Limb (tissue), 2 donors: ENCODE measurements at regions not wholly inside any gene's neighbourhood (a gene's known extent, or its start where the extent isn't known, plus 50 kb on each side); places are given as distances from the start of the nearest gene placed in this dataset.
A peak's percentile ranks its signal among the peaks of the same experiment; 100 is the strongest.

Source experiments
- DNase-seq, 2 donors: peaks; one replicate each; pipeline ENCODE4 v3.0.0-alpha.2; 2016; ENCODE audit errors: extremely low spot score in 2 of 2

DNA sequence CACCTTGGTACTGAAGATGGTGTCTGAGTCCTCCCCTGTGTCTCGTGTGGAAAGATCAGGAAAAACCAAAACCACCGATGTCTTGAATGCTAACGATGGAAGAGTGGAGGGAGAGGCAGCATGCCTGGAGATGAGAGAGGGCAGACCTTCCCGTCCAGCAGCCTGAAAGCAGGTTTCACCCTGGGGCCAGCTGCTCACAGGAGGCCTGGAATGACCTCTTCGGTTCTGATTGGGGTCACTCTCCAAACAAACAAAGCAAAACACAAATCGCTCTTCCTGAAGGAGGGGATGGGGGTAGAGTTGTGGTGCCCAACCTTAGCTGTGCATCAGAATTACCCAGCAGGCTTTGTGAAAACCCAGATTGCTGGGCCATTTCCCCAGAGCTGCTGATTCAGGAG lies 142.3 kb upstream of the SOX1 start:
- peak in 1 of 2 donors; percentile 14 for DNase-seq

DNA sequence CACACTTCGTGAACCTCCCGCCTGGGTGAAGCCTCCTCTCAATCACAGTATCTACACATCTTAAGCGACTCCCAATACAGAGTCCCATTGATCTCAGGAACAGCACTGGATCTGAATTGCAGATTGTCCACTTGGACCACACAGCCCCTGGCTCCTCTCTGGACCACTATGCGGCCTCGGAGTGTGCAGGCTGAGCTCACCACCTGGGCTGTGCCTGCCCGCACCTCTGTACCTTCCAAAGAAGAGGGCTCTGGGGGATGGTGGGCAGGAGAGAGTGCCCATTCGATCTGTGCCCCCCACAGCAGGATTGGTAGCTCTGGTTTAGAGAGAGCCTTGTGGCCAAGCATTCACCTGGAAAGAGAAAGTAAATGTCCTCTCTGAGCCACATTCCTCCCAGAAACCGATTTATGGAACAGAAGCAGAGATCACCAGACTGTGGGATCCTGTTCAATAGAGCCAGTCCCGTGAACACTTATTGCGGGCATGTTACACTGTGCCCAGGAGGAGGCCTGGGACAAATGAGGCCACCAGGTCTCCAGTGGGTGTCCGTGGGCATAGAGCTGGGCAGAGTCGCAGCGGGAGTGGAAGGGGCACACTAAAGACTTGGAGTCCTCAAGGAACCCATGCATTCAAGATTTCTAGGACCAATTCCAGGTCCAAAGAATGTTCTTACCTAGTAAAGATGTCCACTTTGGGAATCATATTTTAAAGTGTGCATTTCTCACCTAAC lies 141.6 kb upstream of the SOX1 start:
- peak in 1 of 2 donors; percentile 7 for DNase-seq

DNA sequence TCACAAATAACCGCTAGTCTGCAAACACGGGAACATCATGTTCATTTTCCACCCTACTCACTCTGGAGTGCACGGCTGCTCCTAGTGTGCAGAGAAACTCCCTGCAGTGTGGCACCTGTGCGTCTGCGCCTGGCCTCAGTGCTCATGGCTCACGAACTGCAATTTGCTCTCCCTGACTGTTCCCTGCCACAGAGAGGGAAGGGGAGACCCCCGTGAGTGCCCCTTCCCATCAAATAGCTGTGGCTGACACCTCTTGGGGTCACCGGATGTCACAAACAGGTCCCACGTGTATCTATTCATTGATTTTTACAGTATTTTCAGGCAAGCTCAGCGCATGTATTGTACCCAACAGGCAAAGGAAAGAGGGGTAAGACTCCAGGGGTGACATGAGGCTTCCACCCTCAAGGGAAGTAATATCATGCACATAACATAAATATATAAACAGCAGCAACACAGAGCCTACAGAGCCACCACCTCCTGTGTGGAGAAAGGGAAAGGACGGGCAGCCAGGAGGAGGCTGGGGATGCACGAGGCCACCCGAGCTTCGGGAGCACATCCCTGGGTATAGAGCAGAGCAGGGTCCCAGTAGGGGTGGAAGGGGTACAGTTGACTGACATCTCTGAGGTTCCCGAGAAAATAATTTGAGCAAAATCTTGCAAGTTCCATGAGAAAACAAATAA lies 140.3 kb upstream of the SOX1 start:
- DNase-seq: peak in 1 of 2 donors; percentile 16

DNA sequence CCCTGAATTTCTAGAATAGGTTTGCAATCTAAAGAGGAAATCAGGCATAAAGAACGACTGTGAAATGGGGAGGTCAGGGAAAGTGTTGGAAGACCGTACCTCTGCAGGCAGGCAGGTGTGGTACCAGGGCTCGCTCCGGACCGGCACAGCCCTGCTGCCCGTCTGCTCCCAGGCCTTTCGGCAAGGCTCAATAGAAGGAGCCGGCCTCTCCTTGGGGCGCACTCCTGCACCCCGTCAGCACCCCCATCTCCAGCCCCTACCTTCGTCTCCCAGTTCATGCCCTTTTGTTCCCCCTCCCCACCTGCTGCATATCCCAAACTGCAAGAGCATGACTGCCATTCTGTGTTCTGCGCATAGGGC lies 139.8 kb upstream of the SOX1 start:
- DNase-seq: peak in 1 of 2 donors; percentile 9

DNA sequence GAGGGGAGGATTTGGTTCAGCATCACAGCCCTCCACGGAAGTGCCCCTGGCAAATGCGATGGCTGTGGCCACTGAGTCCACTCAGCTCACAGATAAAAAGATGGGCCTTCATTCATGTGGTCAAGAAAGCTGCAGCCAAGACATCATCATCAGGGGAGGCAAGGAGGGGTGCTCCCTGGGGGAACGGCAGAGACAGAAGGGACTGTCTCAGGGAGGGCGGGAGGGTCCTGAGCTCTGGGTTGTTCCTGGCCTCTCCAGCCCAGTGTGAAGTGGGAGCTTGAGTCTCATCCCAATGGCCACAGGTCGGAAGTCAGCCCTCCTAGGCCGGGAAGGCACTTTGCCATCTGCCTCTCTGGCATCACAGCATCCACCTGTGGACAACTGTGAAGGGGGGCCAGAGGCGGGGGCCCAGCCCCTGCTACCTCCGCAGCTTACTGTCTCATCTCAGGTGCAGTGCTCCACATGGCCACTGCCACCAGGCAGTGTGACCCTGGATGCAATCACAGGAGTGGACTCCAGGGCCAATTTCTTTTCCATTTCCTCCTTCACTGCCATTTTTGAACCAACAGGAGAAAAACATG lies 137.8 kb upstream of the SOX1 start:
- peak in 1 of 2 donors; percentile 15 for DNase-seq

DNA sequence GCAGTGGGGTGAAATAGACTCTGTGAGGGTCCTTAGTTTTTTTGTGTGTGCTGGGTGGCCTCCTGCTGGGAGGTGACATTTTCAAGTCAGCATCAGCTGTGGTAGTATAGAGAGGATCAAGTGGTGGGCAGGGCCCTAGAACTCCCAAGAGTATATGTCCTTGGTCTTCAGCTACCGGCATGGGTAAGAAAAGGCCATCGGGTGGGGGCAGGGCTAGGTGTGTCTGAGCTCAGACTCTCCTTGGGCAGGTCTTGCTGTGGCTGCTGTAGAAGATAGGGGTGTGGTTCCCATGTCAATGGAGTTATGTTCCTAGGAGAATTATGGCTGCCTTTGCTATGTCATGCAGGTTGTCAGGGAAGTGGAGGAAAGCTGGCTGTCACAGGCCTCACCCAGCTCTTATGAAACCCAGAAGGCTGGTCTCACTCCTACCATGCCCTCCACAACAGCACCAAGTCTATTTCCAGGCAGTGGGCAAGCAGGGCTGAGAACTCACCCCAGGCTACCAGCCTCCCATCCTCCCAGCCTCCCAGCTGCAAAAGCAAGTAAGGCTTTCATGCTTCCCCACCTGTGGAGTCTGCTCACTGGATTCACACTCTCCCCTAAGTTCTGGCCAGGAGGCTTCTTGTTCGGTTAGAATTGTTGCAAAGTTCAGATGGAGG lies 130.6 kb upstream of the SOX1 start:
- DNase-seq: no peak

DNA sequence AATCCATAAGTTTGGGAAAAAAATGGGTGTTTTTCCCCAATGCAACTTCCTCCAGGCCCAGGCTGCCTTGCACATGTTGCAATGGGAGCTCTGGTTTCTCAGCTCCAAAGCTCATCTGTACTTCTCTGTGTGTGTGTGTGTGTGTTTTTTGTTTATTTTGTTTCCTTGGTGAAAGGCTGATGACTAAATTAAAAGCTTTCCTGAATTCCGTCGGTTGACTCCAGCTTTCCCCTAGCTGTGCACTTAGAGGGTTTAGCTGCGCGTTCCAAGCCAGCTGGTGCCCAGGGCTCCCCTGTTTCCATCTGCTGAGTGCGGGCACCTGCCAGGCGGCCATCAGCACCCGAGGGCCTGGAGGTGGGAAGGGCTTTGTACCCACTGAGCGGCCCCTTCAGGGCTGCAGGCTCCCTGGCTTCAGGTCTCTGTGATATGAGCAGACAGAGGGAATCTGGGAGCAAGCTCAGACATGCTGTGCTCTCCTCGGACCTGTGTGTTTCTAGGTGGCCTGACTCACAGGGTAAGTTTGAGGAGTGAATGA lies 129.1 kb upstream of the SOX1 start:
- DNase-seq: peak; percentile 20 to 33

DNA sequence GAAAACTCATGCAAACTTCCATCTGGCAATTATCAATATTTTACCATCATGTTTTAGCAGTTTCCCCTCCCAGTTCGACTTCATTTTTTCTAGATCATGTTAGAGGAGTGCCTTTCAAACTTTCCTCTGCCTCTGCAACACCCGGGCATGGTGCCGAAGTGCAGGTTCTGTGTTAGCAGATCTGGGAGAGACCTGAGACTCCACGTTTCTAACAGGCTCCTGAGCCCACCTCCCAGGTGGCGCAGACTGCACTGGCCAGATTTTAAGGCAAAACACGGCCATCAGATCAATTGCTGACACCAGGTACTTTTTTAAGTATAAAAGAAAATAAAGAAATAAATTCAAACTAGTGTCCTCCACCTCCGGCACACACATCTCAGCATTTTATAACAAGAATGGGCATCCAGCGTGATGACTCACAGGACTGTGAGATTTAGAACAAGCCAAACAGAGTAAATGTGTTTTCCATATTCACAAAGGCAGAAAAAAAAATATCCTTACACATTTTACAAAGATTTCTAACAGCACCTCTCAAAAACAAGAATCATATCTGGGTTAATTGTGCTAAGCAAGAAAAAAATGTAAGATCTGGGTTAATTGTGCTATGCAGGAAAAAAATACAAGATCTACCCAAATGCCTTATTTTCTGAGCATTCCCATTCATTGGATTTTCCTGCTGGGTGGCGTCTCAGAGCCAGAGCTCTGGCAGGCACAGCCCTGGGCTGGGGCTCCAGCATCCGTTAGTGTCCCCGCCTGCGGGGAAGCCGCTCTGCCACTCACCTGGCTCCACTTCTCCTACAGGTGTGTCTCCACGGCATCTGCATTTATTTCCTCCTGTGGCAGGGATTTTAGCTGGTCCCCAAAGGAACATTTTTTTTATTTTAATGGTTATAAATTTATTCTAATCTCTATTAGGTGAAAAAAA lies 127.9 kb upstream of the SOX1 start:
- DNase-seq: no peak

DNA sequence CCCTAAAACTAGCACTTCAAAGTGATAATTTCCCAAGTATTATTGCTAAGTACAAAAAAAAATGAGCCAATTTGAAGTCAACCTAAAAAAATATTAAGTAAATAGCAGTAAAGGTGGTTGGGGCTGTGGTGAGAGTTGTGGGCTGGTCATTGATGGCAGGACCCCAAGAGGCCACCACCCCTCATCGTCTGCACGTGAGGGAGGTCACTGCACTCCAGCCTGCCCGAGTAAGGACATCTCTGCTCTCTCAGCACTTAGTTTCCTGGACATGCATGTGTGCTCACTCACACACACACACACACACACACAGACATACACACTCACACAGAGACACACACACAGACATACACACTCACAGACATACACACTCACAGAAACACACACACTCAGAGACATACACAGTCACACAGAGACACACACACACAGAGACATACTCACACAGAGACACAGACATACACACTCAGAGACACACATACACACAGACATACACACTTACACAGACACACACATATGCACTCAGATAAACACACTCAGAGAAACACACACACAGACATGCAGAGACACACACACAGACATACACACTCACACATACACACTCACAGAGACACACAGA lies 127.2 kb upstream of the SOX1 start:
- DNase-seq: no peak

DNA sequence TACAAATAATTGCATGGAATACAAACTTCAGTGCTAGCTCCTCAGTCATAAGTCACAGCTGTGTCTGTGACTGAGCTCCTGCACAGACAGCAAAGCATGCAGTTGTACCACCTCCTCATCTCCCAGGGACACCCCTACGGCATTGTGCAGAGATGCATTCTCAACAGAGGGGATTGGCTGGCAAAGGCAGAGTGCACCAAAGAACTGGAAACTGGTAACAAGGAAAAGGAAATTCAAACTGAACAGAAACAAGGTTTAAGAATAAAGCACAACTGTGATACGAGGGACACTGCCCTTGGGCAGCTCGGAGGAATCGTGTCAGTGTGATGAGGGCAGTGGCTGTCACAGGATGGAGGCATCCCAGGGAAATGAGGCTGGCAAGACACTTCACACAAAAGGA lies 126.1 kb upstream of the SOX1 start:
- DNase-seq: no peak

DNA sequence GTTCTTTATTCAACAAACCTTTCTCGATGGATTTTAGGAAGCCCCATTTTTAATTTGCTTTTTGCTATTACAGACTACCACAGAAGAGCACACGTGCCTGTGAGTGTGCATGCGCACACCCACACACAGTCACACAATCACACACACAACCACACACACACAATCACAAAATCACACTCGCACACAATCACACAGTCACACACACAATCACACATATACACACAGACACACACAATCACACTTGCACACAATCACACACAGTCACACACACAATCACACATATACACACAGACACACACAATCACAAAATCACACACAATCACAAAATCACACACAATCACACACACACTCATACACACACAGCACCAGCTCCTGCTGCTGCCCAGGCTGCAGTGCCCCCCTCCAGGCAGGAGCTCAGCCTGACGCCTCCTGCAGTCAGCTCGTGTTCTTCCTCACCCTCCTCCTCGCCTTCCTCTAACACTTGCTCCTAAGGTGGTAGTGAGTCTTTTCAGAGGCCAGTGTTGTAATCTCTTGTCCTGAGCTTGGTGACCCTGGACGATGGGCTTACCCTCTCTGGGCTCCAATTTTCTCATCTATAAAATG lies 125.0 kb upstream of the SOX1 start:
- no peak for DNase-seq

DNA sequence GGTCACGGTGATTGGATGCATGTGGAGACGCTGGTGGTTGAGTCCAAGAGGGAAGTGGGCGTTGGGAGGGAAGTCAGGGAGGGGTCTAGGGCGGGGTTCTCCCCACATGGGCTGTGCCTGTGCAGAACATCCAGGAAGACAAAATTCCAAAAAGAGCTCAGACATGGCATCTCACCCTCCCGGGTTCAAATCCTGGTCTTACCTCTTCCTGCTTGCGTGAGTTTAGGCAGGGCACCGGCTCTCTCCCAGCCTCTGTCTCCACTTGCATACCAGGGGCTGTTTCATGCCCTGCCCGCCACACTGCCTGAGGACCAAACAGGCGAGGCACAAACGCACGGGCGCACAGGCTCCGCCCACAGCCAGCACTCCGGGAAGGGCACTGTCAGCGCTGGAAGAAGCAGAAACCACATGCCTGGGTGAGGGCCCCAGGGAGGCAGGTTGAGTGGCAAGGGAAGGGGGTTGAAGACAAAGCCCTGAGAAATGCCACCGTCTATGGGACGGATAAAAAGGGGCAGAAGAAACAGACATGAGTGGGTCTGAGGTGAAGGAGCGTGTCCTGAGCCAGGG lies 123.6 kb upstream of the SOX1 start:
- DNase-seq: no peak

DNA sequence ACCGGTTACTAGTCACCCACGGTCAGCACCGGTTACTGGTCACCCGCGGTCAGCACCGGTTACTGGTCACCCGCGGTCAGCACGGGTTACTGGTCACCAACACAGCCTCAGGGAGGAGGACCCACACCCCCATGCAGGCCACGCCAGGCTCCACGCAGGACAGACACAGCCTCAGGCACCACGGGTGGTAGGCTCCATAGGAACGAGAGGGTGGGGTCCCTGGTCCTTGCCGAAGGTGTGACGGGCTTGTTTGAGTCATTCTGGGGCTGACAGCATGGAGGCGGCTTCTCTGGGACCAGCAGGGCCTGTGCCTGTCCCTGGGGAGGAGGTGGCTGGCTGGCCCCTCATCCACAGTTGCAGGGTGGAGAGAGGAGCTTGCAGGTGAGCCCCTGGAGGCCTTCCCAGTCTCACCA lies 122.8 kb upstream of the SOX1 start:
- no peak for DNase-seq

DNA sequence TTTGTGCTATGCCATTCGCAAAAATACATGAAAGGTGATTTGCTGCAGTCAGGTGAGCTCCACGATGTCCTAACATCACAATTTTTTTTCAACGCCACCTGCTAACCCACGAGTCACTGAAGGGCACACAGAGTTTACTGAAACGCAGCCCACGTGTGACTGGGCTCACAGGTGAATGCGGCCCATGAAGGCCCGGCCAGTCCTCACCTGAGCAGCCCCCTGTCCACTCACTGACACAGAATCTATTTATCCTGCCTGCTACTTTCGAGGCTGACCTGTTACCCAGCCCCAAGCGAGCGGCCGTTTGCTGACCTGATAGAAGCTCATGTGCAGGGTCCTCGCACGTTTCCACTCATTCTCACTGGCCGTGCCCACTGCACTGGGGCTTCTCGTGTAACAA lies 121.9 kb upstream of the SOX1 start:
- no peak for DNase-seq

DNA sequence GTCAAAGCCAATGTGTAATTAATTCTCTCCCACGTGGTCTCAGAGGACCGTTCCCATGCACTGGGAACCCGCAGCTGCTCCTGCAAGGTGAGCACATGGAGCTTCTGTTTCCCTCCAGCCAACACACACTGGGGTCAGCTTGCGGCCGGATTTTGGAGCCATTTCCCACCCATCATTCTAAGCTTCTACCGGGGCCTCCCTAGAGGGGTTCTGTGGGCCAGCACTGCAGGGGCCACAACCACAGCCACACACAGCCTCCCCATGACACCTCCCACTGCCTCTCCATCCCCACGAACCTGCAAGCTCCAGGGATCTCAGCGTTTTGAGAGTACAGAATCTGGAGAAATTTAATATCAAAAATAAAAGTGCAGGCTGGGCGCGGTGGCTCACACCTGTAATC lies 120.7 kb upstream of the SOX1 start:
- DNase-seq: no peak

DNA sequence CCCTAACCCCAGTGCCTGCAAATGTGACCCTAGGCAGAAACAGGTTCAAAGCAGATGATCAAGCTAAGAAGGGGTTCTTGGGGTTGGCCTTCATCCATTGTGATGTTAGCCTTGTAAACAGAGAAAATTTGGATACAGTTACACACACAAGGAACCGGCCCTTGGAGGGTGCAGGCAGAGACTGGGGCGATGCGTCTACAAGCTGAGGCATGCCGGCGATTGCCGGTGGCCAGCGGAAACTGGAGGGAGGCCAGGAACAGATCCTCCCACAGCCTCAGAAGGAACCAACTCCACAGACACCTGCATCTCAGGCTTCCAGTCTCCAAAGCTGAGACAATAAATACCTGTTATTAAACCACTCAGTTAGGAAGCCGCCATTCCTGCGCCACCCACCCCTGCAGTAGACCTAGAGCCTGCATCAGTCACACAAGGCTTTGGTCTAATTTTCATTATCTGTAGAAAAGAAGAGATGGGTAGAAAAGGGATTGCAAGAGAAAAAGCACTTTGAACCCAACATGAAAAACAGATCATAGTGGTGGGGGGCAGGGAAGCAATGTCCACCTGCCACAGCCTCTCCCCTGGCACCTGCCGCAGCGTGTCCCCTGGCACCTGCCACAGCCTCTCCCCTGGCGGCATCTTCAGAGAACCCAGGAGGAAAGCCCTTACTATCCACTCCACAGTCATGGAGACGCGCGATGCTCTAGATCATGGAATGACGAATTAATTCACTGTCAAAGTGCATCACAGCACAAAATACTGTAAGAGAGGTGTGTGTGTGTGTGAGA lies 119.7 kb upstream of the SOX1 start:
- DNase-seq: no peak

DNA sequence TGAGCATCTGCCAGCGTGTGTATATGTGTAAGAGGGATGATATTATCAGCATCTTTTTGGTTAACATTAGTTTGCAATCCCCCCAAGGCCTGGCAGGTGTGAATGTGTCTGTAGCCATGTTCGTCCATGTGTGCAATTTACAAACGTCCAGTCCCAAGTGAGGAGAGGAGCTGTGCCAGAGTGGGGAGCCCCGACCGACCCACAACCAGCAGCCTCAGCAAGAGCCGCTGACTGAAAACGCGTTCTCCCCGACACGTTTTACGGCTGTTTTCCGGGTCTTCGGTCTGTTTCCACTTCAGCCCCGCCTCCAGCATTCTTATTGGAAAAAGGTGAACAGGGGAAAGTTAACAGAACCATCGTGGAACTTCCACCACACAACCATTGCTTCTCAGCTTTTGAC lies 119.1 kb upstream of the SOX1 start:
- DNase-seq: no peak

DNA sequence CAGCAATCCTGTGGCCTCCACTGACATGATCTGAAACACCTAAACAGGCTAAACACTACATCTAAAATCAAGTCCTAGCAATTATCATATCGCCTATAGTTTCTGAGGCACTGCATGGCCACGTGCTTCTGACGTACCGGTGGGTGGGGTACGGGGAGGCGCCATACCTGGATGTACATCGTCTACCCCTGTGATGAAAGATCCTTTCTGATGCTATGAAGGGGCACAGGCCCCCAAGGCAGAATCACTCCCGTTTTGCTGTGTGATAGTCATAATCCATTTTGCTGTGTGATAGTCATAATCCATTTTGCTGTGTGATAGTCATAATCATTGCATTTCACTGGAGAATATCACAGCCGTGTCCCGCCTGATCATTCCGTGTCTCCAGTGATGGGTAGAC lies 118.7 kb upstream of the SOX1 start:
- DNase-seq: no peak

DNA sequence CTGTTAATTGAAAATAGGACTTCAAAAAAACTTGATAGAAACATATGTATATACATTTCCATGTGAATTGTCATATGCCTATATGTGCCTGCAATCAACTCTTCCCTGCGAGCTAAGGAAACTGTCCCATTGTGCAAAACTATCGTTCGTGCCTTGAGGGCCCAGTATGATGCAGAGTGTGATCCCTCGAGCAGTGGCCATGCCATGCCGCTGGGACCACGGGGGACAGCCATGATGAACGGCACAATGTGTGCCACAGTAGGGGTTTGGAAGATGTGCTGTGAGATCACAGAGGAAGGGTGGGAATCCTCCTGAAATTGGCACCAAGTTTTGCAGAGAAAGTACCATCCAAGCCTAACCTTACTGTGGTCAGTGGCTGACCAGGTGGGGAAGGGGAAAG lies 118.1 kb upstream of the SOX1 start:
- DNase-seq: no peak
